ENCODE measurements at regions not wholly inside any gene's neighbourhood (a gene's known extent, or its start where the extent isn't known, plus 50 kb on each side); places are given as distances from the start of the nearest gene placed in this dataset.
"Not testable (repeated sequence)": the region's sequence is repeated elsewhere in the genome, so short reads cannot be mapped to it uniquely, and the experiment has no call there.

DNA sequence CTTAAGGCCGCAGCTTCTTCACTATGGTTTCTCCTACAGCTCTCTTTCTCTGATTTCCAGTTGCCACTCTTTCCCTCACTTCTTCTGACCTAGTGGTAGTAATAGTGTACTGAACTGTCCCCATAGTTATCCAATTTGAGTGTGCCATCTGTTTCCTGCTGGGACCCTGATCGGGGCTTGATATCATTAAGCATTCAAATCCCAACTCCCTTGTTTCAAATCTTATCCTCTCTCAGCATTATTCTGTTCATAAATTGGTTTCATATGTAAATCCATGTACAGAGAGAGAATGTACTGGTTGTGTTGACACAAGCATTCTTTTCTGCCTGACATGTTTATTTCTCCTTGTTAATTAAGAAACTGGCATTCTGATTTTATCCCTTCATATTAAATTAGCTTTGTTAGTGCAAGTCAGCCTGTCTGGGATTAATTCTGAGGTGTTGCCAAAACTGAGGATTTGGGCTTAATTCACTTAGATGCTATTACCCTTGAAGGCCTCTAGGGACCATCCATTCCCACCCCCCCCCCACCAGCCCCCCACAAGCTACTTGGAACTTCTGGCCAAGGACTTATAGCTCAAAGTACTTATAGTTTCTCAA lies 84.6 kb upstream of the PROKR2 start:
- no peak overlapping the region for H3K27ac ChIP-seq (ENCODE audit: low read depth, low read length)
- no peak overlapping the region for H3K4me3 ChIP-seq (ENCODE audit: low read length)
- H3K9ac ChIP-seq (ENCODE audit: low read length): no peak overlapping the region
- H3K4me1 ChIP-seq (ENCODE audit: control insufficient read depth, insufficient read depth, low read length): no peaks in the 10 kb centered on the region
- no peaks in the 10 kb centered on the region for H3K27me3 ChIP-seq (ENCODE audit: control insufficient read depth, insufficient read depth, low read length)
- H3K36me3 ChIP-seq (ENCODE audit: control insufficient read depth, insufficient read depth, low read length): no peaks in the 10 kb centered on the region

DNA sequence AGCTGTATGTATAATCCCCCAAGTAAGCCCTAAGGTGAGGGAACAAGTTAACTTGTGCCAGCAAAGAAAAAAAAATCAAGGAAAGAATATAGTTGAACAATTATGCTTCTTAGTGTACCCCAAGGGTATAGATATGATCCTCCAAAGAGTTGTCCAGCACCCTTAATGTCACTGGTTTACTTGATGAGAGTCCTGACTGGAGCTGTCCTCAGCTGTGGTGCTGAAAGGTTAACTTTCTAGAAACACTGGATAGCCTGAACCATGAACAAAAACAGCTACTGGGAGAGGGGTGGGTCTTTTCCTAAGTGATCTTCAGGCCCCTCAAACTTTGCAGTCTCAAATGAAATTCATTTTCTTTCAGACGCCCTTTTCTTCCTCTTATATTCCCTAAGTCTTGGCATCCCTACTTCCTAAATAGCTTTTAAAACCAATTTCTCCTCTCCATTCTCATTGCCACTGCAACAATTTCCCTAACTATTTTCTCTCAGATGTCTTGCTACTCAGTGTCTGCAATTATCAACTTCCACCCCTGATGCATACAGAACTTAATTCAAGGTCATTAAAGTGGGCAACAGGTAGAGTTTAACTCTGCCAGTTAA lies 83.5 kb upstream of the PROKR2 start:
- no peaks in the 10 kb centered on the region for H3K4me1 ChIP-seq (ENCODE audit: control insufficient read depth, insufficient read depth, low read length)
- H3K27ac ChIP-seq (ENCODE audit: low read depth, low read length): no peak overlapping the region
- no peaks in the 10 kb centered on the region for H3K36me3 ChIP-seq (ENCODE audit: control insufficient read depth, insufficient read depth, low read length)
- no peak overlapping the region for H3K9ac ChIP-seq (ENCODE audit: low read length)
- no peaks in the 10 kb centered on the region for H3K27me3 ChIP-seq (ENCODE audit: control insufficient read depth, insufficient read depth, low read length)
- no peak overlapping the region for H3K4me3 ChIP-seq (ENCODE audit: low read length)

DNA sequence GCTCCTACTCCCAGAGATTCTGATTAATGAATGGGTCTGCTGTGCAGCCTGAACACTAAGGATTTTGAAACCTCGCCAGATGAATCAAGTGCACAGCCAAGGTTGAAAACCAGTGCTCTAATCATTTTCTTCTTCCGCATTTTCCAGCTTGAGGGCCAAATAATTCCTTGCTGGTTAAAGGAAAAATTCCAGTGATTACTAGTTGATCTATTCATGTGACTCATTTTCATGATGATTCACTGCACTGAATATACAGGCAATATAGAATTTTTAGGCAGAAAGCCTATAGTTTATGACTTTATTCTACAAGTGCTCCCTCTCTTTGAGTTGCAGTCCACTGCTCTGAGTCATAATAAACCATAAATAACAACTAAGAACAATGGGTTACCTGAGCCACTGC lies 80.6 kb upstream of the PROKR2 start:
- no peaks in the 10 kb centered on the region for H3K36me3 ChIP-seq (ENCODE audit: control insufficient read depth, insufficient read depth, low read length)
- no peak overlapping the region for H3K27ac ChIP-seq (ENCODE audit: low read depth, low read length)
- H3K4me1 ChIP-seq (ENCODE audit: control insufficient read depth, insufficient read depth, low read length): no peaks in the 10 kb centered on the region
- H3K9ac ChIP-seq (ENCODE audit: low read length): no peak overlapping the region
- no peaks in the 10 kb centered on the region for H3K27me3 ChIP-seq (ENCODE audit: control insufficient read depth, insufficient read depth, low read length)
- no peak overlapping the region for H3K4me3 ChIP-seq (ENCODE audit: low read length)

GRCh38 chr20:5395932-5396727 lies 79.4 kb upstream of the PROKR2 start:
- H3K4me3 ChIP-seq (ENCODE audit: low read length): no peak overlapping the region

DNA sequence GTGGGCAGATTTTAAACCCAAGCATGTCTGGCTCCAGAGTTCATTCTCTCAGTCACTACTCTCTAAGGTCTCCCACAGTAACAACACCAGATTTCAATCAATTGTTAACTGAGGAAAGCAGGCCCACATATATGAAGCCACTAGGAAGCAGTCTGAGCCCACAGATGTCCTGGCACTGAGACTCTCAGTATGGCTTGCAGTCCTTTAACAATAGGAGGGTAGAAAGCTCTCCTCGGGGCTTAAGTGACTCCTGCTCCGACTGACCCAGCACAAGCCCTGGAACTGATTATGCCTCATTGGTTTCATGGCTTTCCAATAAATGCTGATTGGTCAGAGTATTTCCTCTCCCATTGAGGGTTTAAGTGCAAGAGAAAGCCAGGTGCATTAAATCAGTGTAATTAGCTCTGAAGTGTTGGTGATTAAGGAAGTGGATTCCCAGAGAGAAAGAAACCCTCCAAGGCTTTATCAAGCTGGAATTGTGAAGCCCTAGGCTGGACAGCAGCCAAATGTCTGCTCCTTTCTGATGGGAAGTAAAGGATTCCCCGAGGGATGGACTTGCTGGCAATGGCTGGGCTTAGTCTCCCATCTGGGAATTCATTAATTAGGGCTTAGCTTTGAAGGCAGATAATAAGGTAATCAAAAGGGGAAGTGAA lies 76.6 kb upstream of the PROKR2 start:
- Histone ChIP-seq H3K4me1 (ENCODE audit: control insufficient read depth, insufficient read depth, low read length) (no peaks in the 10 kb centered on the region), H3K27ac (ENCODE audit: low read depth, low read length) (no peak overlapping the region), H3K27me3 (ENCODE audit: control insufficient read depth, insufficient read depth, low read length) (no peaks in the 10 kb centered on the region), H3K9ac (ENCODE audit: low read length) (no peak overlapping the region), H3K36me3 (ENCODE audit: control insufficient read depth, insufficient read depth, low read length) (no peaks in the 10 kb centered on the region), H3K4me3 (ENCODE audit: low read length) (no peak overlapping the region)

More at GRCh38 chr20:5395932-5396727, 79.4 kb upstream of the PROKR2 start:
- Histone ChIP-seq H3K9ac (ENCODE audit: low read length) (no peak overlapping the region), H3K27ac (ENCODE audit: low read depth, low read length) (no peak overlapping the region), H3K36me3 (ENCODE audit: control insufficient read depth, insufficient read depth, low read length) (no peaks in the 10 kb centered on the region), H3K4me1 (ENCODE audit: control insufficient read depth, insufficient read depth, low read length) (no peaks in the 10 kb centered on the region), H3K27me3 (ENCODE audit: control insufficient read depth, insufficient read depth, low read length) (no peaks in the 10 kb centered on the region)

- Histone ChIP-seq H3K4me3 (ENCODE audit: low read length) (no peak overlapping the region), H3K36me3 (ENCODE audit: control insufficient read depth, insufficient read depth, low read length) (no peaks in the 10 kb centered on the region), H3K4me1 (ENCODE audit: control insufficient read depth, insufficient read depth, low read length) (no peaks in the 10 kb centered on the region), H3K9ac (ENCODE audit: low read length) (no peak overlapping the region), H3K27ac (ENCODE audit: low read depth, low read length) (no peak overlapping the region), H3K27me3 (ENCODE audit: control insufficient read depth, insufficient read depth, low read length) (no peaks in the 10 kb centered on the region)
Observed at GRCh38 chr20:5390720-5391119, 74.0 kb upstream of the PROKR2 start.

GRCh38 chr20:5386846-5387245 lies 70.1 kb upstream of the PROKR2 start:
- not testable (repeated sequence) for H3K36me3 ChIP-seq (ENCODE audit: control insufficient read depth, insufficient read depth, low read length); H3K4me1 ChIP-seq (ENCODE audit: control insufficient read depth, insufficient read depth, low read length); H3K27me3 ChIP-seq (ENCODE audit: control insufficient read depth, insufficient read depth, low read length); H3K4me3 ChIP-seq (ENCODE audit: low read length); H3K27ac ChIP-seq (ENCODE audit: low read depth, low read length); H3K9ac ChIP-seq (ENCODE audit: low read length)

DNA sequence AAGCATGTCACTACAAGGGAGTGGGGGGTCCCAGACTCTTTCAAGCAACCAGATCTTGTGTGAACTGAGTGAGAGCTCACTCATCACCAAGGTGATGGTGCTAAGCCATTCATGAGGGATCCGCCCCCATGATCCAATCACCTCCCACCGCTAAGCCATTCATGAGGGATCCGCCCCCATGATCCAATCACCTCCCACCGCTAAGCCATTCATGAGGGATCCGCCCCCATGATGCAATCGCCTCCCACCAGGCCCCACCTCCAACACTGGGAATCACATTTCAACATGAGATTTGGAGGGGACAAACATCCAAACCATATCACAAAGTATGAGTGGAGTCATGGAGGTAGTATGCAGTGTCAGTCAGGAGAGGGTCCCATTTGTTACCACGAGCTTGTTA lies 64.8 kb upstream of the PROKR2 start:
- H3K27ac ChIP-seq (ENCODE audit: low read depth, low read length); H3K4me1 ChIP-seq (ENCODE audit: control insufficient read depth, insufficient read depth, low read length); H3K4me3 ChIP-seq (ENCODE audit: low read length); H3K9ac ChIP-seq (ENCODE audit: low read length); H3K36me3 ChIP-seq (ENCODE audit: control insufficient read depth, insufficient read depth, low read length); H3K27me3 ChIP-seq (ENCODE audit: control insufficient read depth, insufficient read depth, low read length): not testable (repeated sequence)

DNA sequence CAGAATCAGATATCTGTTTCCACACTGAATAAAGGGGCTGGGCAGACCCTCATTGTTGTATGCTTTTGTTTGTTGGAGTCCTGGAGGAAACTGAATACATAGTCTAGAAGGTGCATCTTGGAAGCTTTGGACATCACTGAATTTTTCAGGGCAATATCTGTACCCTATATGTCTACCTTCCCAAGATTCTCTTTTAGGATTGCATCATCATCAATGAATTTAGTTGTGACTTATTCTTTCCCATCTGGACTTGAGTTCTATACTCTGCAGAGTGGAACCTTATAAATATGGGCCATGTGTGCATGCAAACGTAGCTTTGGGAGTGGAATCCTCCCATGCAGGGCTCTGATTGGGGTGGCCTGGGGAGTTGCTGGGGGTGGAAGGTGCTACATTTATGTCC lies 60.7 kb upstream of the PROKR2 start:
- no peak overlapping the region for H3K4me3 ChIP-seq (ENCODE audit: low read length)
- H3K36me3 ChIP-seq (ENCODE audit: control insufficient read depth, insufficient read depth, low read length): no peaks in the 10 kb centered on the region
- no peaks in the 10 kb centered on the region for H3K27me3 ChIP-seq (ENCODE audit: control insufficient read depth, insufficient read depth, low read length)
- H3K27ac ChIP-seq (ENCODE audit: low read depth, low read length): no peak overlapping the region
- H3K9ac ChIP-seq (ENCODE audit: low read length): no peak overlapping the region
- H3K4me1 ChIP-seq (ENCODE audit: control insufficient read depth, insufficient read depth, low read length): no peaks in the 10 kb centered on the region

DNA sequence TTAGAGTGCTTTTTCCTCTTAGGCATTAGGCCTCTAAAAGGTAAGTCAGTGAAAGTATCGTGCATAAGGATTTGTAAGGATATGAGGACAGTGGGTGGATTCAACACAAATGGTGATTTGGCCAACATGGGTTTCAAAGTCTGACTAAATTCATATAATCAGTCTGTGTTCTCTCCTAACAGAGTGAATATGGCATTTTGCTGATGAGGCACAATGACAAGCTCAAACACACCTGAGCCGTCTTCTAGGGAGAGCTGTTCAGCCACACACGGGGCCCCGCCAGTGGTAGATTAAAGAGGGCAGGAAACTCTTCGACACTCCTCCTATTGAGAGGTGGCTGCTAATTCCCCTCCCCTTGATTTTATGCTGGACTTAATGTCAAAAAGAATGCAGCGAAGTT lies 59.5 kb upstream of the PROKR2 start:
- Histone ChIP-seq H3K27ac (ENCODE audit: low read depth, low read length) (no peak overlapping the region), H3K4me3 (ENCODE audit: low read length) (no peak overlapping the region), H3K4me1 (ENCODE audit: control insufficient read depth, insufficient read depth, low read length) (no peaks in the 10 kb centered on the region), H3K27me3 (ENCODE audit: control insufficient read depth, insufficient read depth, low read length) (no peaks in the 10 kb centered on the region), H3K36me3 (ENCODE audit: control insufficient read depth, insufficient read depth, low read length) (no peaks in the 10 kb centered on the region), H3K9ac (ENCODE audit: low read length) (no peak overlapping the region)

DNA sequence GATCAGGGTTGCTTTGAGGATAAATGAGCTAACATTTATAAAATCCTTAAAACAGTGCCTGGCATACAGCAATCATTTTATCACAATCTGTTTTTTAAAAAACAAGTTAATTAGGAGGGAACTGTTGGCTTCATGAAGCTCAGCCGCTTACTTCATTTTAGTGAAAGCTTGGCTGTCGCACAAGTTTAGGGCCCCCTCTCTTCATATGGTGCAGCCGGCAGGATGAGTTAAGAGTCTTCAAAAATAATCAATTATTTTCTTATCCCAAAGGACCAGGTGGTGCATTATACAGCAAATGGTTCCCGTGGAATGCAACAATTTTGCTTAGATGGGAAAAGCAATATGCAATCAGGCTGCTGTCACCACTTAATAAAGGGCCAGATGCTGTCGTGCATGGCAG lies 57.4 kb upstream of the PROKR2 start:
- Histone ChIP-seq H3K4me1 (ENCODE audit: control insufficient read depth, insufficient read depth, low read length) (no peaks in the 10 kb centered on the region), H3K9ac (ENCODE audit: low read length) (no peak overlapping the region), H3K27me3 (ENCODE audit: control insufficient read depth, insufficient read depth, low read length) (no peaks in the 10 kb centered on the region), H3K4me3 (ENCODE audit: low read length) (no peak overlapping the region), H3K27ac (ENCODE audit: low read depth, low read length) (no peak overlapping the region), H3K36me3 (ENCODE audit: control insufficient read depth, insufficient read depth, low read length) (no peaks in the 10 kb centered on the region)

DNA sequence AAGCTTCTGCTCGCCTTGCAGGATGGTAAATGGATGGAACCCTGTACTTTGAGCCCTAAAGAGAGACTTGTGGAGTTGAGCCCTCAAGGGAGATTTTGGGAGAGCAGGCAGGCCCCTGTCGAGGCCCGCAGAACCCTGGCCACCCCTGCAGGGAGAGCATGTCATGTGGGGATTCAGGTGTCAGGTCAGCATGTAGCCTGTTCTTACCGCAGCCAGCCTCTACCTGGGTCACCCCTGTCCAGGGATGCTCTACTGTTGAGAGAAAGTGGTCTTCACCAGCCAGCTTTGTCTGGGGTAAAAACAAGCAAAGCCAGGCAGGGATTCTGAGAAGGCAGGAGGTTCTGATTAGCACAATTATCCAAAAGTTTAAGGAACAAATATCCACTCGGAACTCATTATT lies 55.6 kb upstream of the PROKR2 start:
- no peak overlapping the region for H3K4me3 ChIP-seq (ENCODE audit: low read length)
- no peak overlapping the region for H3K27ac ChIP-seq (ENCODE audit: low read depth, low read length)
- H3K4me1 ChIP-seq (ENCODE audit: control insufficient read depth, insufficient read depth, low read length): no peaks in the 10 kb centered on the region

More for the DNA sequence above, 55.6 kb upstream of the PROKR2 start:
- Histone ChIP-seq H3K27me3 (ENCODE audit: control insufficient read depth, insufficient read depth, low read length) (no peaks in the 10 kb centered on the region), H3K9ac (ENCODE audit: low read length) (no peak overlapping the region), H3K36me3 (ENCODE audit: control insufficient read depth, insufficient read depth, low read length) (no peaks in the 10 kb centered on the region)
